ENCODE measurements at regions not wholly inside any gene's neighbourhood (a gene's known extent, or its start where the extent isn't known, plus 50 kb on each side); places are given as distances from the start of the nearest gene placed in this dataset.
"Not testable (repeated sequence)": the region's sequence is repeated elsewhere in the genome, so short reads cannot be mapped to it uniquely, and the experiment has no call there.

DNA sequence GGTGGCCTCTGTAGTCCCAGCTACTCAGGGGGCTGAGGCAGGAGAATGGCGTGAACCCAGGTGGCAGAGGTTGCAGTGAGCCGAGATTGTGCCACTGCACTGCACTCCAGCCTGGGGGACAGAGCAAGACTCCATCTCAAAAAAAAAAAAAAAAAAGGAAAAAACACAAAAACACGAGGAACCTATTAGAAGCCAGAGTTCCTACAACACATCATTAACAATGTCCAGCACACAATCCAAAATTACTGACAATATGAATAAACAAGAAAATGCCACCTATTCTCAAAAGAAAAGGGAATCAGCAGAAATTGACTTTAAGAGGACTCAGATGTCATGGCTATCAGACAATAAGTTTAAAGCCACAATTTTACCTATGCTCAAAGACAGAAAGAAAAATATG, 57.3 kb upstream of the HS3ST3A1 start:
- H3K4me1 Mint-ChIP-seq (ENCODE audit: low read depth); ATAC-seq; POLR2A ChIA-PET; H3K27me3 Mint-ChIP-seq (ENCODE audit: low read depth); CTCF ChIA-PET; DNase-seq; H3K4me3 Mint-ChIP-seq; H3K36me3 Mint-ChIP-seq (ENCODE audit: low read depth); H3K27ac Mint-ChIP-seq; H3K9me3 Mint-ChIP-seq (ENCODE audit: insufficient read depth): not testable (repeated sequence)

DNA sequence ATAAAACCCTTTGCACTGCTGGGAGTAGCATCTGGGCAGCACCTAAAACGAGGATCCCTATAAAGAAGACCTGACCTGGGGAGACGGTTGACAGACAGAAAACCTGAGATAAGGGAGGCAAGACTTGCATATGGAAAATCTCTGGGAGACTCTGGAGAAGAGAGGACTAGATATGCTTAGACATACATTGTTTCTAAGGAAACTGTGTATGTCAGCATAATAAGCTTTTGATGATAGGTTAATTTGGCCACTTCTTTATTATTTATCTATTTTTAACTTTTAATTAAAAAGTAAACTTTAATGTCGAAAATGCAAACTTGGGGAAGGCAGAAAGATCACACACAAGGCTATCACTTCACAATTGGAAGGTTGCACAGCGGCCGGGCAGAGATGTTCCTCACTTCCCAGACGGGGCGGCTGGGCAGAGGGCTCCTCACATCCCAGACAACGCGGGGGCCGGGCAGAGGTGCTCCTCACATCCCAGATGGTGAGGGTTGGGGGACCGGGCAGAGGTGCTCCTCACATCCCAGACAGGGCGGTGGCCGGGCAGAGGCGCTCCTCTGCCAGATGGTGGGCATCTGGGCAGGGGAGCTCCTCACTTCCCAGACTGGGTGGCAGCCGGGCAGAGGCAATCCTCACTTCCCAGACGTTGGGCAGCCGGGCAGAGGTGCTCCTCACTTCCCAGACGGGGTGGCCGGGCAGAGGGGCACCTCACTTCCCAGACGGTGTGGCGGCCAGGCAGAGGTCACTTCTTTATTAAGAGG, 64.3 kb upstream of the HS3ST3A1 start:
- DNase-seq, result no peak
- Mint-ChIP-seq H3K4me1 (ENCODE audit: low read depth) (no peaks in the 10 kb centered on the region), H3K27me3 (ENCODE audit: low read depth) (no peaks in the 10 kb centered on the region), H3K27ac (no peak overlapping the region), H3K36me3 (ENCODE audit: low read depth) (no peaks in the 10 kb centered on the region), H3K4me3 (no peak overlapping the region), H3K9me3 (ENCODE audit: insufficient read depth) (peaks cover 20% of the 10 kb centered on the region)
- ATAC-seq, result no peak
- CTCF ChIA-PET, result no interaction called here
- POLR2A ChIA-PET, result no interaction called here

DNA sequence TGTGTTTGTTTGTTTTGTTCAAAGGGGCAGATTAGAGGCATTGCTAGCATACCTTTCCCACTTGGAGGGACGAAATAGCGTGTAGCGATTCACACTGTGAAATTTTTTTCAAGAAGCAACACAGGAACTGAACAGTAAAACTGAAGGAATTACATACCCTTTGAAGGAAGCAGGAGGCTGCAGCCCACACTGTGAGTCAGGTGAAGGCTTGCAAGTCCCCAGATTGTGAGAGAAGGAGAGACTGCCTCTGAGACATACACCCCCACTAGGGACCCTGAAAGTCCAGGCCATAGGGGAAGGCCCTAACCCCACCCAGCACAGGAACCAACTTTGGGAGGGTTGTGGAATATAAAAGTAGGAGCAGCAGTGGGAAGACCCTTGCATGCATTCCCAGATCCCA, 69.6 kb upstream of the HS3ST3A1 start:
- Mint-ChIP-seq H3K4me1 (ENCODE audit: low read depth) (no peaks in the 10 kb centered on the region), H3K27ac (no peak overlapping the region), H3K9me3 (ENCODE audit: insufficient read depth) (peaks cover 20% of the 10 kb centered on the region), H3K27me3 (ENCODE audit: low read depth) (no peaks in the 10 kb centered on the region), H3K4me3 (no peak overlapping the region), H3K36me3 (ENCODE audit: low read depth) (no peaks in the 10 kb centered on the region)
- ChIA-PET POLR2A (no interaction called here), CTCF (no interaction called here)
- DNase-seq, result no peak
- no peak for ATAC-seq

DNA sequence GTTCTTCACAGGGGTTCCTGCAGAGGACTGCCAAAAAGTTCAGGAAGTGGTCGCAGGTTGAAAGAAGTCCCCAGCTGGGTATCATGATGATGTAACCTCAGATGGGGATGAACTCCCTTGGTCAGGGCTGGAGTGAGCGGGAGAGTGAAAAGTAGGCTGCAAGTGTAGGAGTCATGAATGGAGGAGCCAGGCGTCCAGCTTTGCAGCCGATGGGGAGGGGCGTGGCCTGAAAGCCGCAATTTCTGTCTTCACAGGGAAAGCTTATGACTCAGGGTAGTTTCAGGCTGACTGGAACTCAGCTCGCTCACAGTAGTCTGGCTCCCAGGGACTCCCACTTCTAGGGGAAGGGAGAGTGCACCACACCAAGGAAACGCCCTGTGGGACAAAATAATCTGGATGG, 70.0 kb upstream of the HS3ST3A1 start:
- ATAC-seq, result no peak
- Mint-ChIP-seq H3K27ac (no peak overlapping the region), H3K9me3 (ENCODE audit: insufficient read depth) (peaks cover 20% of the 10 kb centered on the region), H3K36me3 (ENCODE audit: low read depth) (no peaks in the 10 kb centered on the region), H3K27me3 (ENCODE audit: low read depth) (no peaks in the 10 kb centered on the region), H3K4me3 (no peak overlapping the region), H3K4me1 (ENCODE audit: low read depth) (no peaks in the 10 kb centered on the region)
- POLR2A ChIA-PET, result no interaction called here
- CTCF ChIA-PET, result no interaction called here
- DNase-seq, result no peak

DNA sequence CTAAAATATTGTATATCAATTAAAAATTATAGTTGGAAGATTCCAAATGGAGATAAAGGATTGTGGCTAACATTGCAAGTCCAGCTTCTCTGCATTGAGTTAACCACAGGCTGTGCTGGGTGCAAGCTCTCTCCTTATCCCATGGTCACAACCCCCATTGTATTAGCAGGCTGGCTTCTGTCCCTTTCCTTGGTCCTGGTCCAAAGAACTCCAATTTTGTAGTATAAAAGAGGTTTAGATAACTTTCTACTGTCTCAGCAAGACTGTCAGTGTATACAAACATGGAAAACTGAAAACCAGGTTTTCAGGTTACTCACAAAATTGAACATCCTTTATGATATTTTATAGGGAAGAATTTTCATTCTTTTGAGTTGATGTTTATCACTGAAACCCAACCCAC, 76.6 kb upstream of the HS3ST3A1 start:
- POLR2A ChIA-PET, result no interaction called here
- Mint-ChIP-seq H3K36me3 (ENCODE audit: low read depth) (no peaks in the 10 kb centered on the region), H3K9me3 (ENCODE audit: insufficient read depth) (no peaks in the 10 kb centered on the region), H3K4me3 (no peak overlapping the region), H3K4me1 (ENCODE audit: low read depth) (no peaks in the 10 kb centered on the region), H3K27me3 (ENCODE audit: low read depth) (peaks cover 8% of the 10 kb centered on the region), H3K27ac (no peak overlapping the region)
- CTCF ChIA-PET, result no interaction called here
- DNase-seq (no peak), ATAC-seq (no peak)

DNA sequence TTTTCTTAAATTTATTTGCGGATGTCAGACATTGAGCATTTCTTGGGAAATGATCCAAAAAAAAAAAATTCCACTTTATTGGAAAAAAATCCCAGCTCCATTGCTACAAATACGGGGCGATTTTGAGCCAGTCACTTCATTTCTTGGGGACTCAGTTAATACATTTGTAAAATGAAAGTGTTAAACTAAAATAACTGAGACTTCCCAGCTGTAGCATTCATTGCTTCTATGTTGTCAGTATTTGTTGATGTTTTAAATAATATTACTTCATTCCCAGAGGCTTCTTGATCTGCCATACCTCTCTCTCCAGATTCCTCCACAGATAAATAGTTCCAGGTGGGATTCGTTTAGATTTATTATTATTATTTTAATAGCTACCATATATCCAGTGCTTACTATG, 77.1 kb upstream of the HS3ST3A1 start:
- no peaks in the 10 kb centered on the region for H3K4me1 Mint-ChIP-seq (ENCODE audit: low read depth)
- ATAC-seq (no peak), DNase-seq (no peak)
- no peak overlapping the region for H3K4me3 Mint-ChIP-seq
- no peaks in the 10 kb centered on the region for H3K9me3 Mint-ChIP-seq (ENCODE audit: insufficient read depth)
- CTCF ChIA-PET, result no interaction called here
- H3K36me3 Mint-ChIP-seq (ENCODE audit: low read depth), result no peaks in the 10 kb centered on the region
- H3K27ac Mint-ChIP-seq, result no peak overlapping the region
- POLR2A ChIA-PET, result no interaction called here
- peaks cover 8% of the 10 kb centered on the region for H3K27me3 Mint-ChIP-seq (ENCODE audit: low read depth)

DNA sequence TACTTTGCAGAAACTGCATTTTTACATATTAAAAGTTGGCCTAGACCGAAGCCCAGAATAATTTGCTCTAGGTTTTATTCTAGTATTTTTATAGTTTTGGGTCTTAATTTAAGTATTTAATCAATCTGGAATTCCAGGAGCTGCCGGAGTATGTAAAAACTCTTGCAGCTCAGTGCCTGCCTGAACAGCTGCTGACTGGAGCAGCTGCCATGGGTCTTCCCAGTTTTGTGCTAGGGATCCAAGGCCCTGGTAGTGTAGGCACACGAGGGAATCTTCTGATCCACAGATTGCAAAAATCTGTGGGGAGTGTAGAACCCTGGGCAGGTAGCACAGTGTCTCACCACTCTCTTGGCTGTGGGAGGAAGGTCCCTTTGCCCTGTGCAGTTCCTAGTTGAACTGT, 87.0 kb upstream of the HS3ST3A1 start:
- no peaks in the 10 kb centered on the region for H3K4me1 Mint-ChIP-seq (ENCODE audit: low read depth)
- no peaks in the 10 kb centered on the region for H3K9me3 Mint-ChIP-seq (ENCODE audit: insufficient read depth)
- H3K36me3 Mint-ChIP-seq (ENCODE audit: low read depth), result no peaks in the 10 kb centered on the region
- H3K4me3 Mint-ChIP-seq, result no peak overlapping the region
- POLR2A ChIA-PET, result no interaction called here
- no peak overlapping the region for H3K27ac Mint-ChIP-seq
- no peaks in the 10 kb centered on the region for H3K27me3 Mint-ChIP-seq (ENCODE audit: low read depth)
- no peak for DNase-seq
- no peak for ATAC-seq
- CTCF ChIA-PET, result no interaction called here

DNA sequence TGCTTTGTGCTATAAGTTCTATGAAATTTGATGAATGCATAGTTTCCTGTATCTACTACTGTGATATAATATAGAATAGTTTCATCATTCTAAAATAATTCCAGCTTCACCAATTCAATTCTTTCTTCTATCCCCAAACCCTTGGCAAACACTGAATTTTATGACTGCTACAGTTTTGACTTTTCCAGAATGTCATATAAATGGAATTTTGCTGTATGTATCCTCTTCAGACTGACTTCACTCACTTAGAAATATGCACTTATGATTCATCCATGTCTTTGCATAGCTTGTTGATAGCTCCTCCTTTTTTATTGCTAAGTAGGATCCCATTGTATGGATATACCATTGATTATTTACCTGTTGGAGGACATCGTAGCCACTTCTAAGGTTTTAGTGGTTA, 89.1 kb upstream of the HS3ST3A1 start:
- no peak for ATAC-seq
- no peak for DNase-seq
- Mint-ChIP-seq H3K27me3 (ENCODE audit: low read depth) (no peaks in the 10 kb centered on the region), H3K9me3 (ENCODE audit: insufficient read depth) (peaks cover 4% of the 10 kb centered on the region), H3K4me1 (ENCODE audit: low read depth) (no peaks in the 10 kb centered on the region), H3K36me3 (ENCODE audit: low read depth) (no peaks in the 10 kb centered on the region), H3K27ac (no peak overlapping the region), H3K4me3 (no peak overlapping the region)
- CTCF ChIA-PET, result no interaction called here
- POLR2A ChIA-PET, result no interaction called here

DNA sequence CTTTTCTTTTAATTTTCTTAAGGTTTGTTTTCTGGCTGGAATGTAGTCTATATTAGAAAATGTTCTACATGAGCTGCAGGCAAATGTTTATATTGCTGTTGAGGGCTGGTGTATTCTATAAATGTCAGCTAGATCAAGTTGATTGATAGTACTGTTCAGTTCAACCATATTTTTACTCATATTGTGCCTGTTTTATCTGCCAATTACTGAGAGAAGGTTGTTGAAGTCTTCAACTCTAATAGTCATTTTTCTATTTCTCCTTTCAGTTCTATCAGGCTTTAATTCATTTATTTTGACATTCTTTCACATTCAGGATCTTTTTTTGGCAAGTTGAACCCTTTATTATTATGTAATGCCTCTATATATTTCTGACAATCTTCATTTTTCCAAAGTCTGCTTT, 93.2 kb upstream of the HS3ST3A1 start:
- Mint-ChIP-seq H3K4me3 (no peak overlapping the region), H3K36me3 (ENCODE audit: low read depth) (no peaks in the 10 kb centered on the region), H3K27ac (no peak overlapping the region), H3K4me1 (ENCODE audit: low read depth) (no peaks in the 10 kb centered on the region), H3K27me3 (ENCODE audit: low read depth) (peaks cover 10% of the 10 kb centered on the region), H3K9me3 (ENCODE audit: insufficient read depth) (peaks cover 4% of the 10 kb centered on the region)
- no peak for ATAC-seq
- DNase-seq, result no peak
- ChIA-PET CTCF (no interaction called here), POLR2A (no interaction called here)

DNA sequence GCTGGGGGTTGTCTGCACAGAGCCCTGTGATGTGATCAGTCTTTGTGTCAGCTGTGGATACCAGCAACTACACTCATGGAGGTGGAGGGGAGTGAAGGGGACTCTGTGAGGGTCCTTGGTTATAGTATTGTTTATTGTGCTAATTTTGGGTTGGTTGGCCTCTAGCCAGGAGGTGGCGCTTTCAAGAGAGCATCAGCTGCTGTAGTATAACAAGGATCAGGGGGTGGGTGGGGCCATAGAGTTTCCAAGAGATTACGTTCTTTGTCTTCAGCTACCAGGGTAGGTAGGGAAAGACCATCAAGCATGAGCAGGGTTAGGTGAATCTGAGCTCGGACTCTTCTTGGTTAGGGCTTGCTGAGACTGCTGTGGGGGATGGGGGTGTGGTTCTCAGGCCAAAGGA, 97.1 kb upstream of the HS3ST3A1 start:
- Mint-ChIP-seq H3K27me3 (ENCODE audit: low read depth) (peaks cover 10% of the 10 kb centered on the region), H3K4me3 (no peak overlapping the region), H3K36me3 (ENCODE audit: low read depth) (no peaks in the 10 kb centered on the region), H3K4me1 (ENCODE audit: low read depth) (no peaks in the 10 kb centered on the region), H3K27ac (no peak overlapping the region), H3K9me3 (ENCODE audit: insufficient read depth) (peaks cover 4% of the 10 kb centered on the region)
- ChIA-PET POLR2A (no interaction called here), CTCF (no interaction called here)
- no peak for ATAC-seq
- no peak for DNase-seq

DNA sequence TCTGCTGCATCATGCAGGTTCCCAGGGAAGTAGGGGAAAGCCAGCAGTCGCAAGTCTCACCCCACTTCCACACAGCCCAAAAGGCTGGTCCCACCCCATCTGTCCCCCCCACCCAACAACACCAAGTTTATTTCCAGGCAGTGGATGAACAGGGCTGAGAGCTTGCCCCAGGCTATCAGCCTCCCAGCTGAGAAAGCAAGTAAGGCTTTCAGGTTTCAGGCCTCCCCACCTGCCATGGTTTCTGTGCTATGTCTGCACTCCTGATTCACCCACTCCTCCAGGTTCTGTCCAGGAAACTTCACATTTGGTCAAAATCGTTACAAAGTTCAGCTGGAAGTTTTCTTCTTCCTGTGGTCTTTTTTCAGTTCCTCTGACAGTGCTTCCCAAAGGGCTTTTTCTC, 97.5 kb upstream of the HS3ST3A1 start:
- H3K4me1 Mint-ChIP-seq (ENCODE audit: low read depth), result no peaks in the 10 kb centered on the region
- no peak overlapping the region for H3K27ac Mint-ChIP-seq
- H3K36me3 Mint-ChIP-seq (ENCODE audit: low read depth), result no peaks in the 10 kb centered on the region
- ChIA-PET POLR2A (no interaction called here), CTCF (no interaction called here)
- ATAC-seq (no peak), DNase-seq (no peak)
- H3K9me3 Mint-ChIP-seq (ENCODE audit: insufficient read depth), result peaks cover under 1% of the 10 kb centered on the region
- H3K4me3 Mint-ChIP-seq, result no peak overlapping the region
- H3K27me3 Mint-ChIP-seq (ENCODE audit: low read depth), result peaks cover 10% of the 10 kb centered on the region

DNA sequence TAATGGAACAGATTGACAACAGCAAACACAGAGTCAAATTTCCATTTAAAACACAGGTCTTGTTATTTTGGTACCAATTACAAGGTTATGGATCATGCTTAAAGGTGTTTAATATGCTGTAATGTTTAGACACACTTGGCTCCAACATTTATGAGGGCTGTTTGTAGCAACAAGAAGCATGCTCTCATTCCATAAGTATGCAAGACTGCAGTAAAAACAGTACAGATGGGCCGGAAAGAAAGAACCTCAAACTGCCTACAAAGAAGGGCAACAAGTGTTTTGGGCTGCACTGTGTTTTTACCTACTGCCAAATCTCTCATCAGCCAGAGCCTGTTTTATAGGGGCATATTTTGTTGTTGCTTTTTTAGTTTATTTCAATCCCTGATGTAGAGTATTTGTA, 100.5 kb upstream of the HS3ST3A1 start:
- ChIA-PET POLR2A (no interaction called here), CTCF (no interaction called here)
- no peak for ATAC-seq
- H3K36me3 Mint-ChIP-seq (ENCODE audit: low read depth), result no peaks in the 10 kb centered on the region
- peaks cover 5% of the 10 kb centered on the region for H3K27me3 Mint-ChIP-seq (ENCODE audit: low read depth)
- H3K4me3 Mint-ChIP-seq, result no peak overlapping the region
- no peak for DNase-seq
- no peaks in the 10 kb centered on the region for H3K9me3 Mint-ChIP-seq (ENCODE audit: insufficient read depth)
- H3K27ac Mint-ChIP-seq, result no peak overlapping the region
- no peaks in the 10 kb centered on the region for H3K4me1 Mint-ChIP-seq (ENCODE audit: low read depth)

DNA sequence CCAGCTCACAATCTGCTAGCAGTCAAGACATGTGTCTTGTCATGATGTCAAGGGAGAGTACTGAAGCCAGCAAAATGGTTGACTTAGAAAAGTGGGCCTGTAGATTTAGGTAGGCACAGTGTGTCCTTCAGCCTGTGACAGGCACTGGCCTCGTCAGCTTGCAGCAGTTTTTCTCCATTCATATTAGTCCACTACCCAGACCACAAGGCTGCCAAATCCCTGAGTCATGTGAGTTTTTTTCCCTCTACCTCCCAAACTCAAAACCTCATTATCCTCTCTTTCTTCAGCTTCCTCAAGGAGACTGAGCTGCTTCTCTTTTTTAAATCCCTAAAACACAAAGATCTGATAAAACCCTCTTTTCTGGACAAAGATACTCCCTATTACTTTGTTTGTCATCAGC, 102.6 kb upstream of the HS3ST3A1 start:
- ChIA-PET POLR2A (no interaction called here), CTCF (no interaction called here)
- DNase-seq, result no peak
- peaks cover 2% of the 10 kb centered on the region for H3K27me3 Mint-ChIP-seq (ENCODE audit: low read depth)
- no peaks in the 10 kb centered on the region for H3K36me3 Mint-ChIP-seq (ENCODE audit: low read depth)
- H3K4me3 Mint-ChIP-seq, result no peak overlapping the region
- no peaks in the 10 kb centered on the region for H3K4me1 Mint-ChIP-seq (ENCODE audit: low read depth)
- no peaks in the 10 kb centered on the region for H3K9me3 Mint-ChIP-seq (ENCODE audit: insufficient read depth)
- ATAC-seq, result no peak
- H3K27ac Mint-ChIP-seq, result no peak overlapping the region
